Loucy (cell line): ENCODE measurements at regions not wholly inside any gene's neighbourhood (a gene's known extent, or its start where the extent isn't known, plus 50 kb on each side); places are given as distances from the start of the nearest gene placed in this dataset.

Experiments
- CTCF ChIP-seq: fragments of 200-600 bp; sonication (generic); conservative IDR thresholded peaks from 2 replicates; pipeline ENCODE4 v1.5.1; 2014; ENCODE audit warnings: mild to moderate bottlenecking, antibody characterized with exemption, low read length
- EZH2phosphoT487 ChIP-seq: fragments of 200-600 bp; IDR thresholded peaks from 2 replicates; pipeline ENCODE4 v1.6.1; 2018; ENCODE audit warnings: antibody characterized with exemption, mild to moderate bottlenecking, moderate library complexity, borderline replicate concordance

- TF ChIP-seq CTCF (no peak), EZH2phosphoT487 (no peak)
Observed at GRCh38 chr17:52442350-52442749, 283.8 kb upstream of the CA10 start.
